ENCODE measurements at regions not wholly inside any gene's neighbourhood (a gene's known extent, or its start where the extent isn't known, plus 50 kb on each side); places are given as distances from the start of the nearest gene placed in this dataset.
A peak's percentile ranks its signal among the peaks of the same experiment; 100 is the strongest.

DNA sequence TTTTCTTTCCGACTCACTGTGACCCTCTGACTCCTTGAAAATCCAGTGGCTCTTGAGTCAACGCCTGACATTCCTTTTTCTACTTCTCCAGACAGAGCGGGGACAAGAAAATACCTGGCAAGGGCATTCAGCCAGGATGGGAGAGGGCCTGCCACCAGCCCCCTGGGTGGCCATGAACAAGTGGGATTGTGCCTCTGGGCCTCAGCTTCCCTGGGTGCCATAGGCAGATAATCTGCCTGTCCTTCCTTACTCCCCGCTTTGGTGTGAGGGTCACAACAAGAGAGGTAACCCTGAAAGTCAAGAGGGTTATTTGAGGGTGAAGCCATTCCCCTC, 613.9 kb upstream of the CADM1 start:
- no peak overlapping the region for H3K4me3 ChIP-seq (ENCODE audit: low read length)
- H3K27ac ChIP-seq (ENCODE audit: low read depth, low read length), result no peak overlapping the region
- Mint-ChIP-seq H3K4me3 (no peak overlapping the region), H3K9me3 (peaks cover 25% of the 10 kb centered on the region), H3K27me3 (ENCODE audit: insufficient read depth) (peaks cover 12% of the 10 kb centered on the region), H3K27ac (no peak overlapping the region), H3K36me3 (ENCODE audit: low read depth) (no peaks in the 10 kb centered on the region), H3K4me1 (no peaks in the 10 kb centered on the region)
- peaks cover 16% of the 10 kb centered on the region for H3K9me3 ChIP-seq (ENCODE audit: control insufficient read depth, low read length)
- no peaks in the 10 kb centered on the region for H3K27me3 ChIP-seq (ENCODE audit: control insufficient read depth, insufficient read depth, low read length, poor library complexity, severe bottlenecking)
- no peak for DNase-seq
- WGBS, 2 experiments (ENCODE audit: insufficient coverage in 1 of 2, insufficient read length in 1 of 2), result 91 to 100% methylated on average over 2 to 4 of the region's 4 CpGs
- H3K4me1 ChIP-seq (ENCODE audit: control insufficient read depth, insufficient read depth, low read length), result peaks cover 2% of the 10 kb centered on the region
- H3K9ac ChIP-seq (ENCODE audit: extremely low read depth, low read length, poor library complexity, severe bottlenecking), result no peak overlapping the region
- TF ChIP-seq, protein P1, sequence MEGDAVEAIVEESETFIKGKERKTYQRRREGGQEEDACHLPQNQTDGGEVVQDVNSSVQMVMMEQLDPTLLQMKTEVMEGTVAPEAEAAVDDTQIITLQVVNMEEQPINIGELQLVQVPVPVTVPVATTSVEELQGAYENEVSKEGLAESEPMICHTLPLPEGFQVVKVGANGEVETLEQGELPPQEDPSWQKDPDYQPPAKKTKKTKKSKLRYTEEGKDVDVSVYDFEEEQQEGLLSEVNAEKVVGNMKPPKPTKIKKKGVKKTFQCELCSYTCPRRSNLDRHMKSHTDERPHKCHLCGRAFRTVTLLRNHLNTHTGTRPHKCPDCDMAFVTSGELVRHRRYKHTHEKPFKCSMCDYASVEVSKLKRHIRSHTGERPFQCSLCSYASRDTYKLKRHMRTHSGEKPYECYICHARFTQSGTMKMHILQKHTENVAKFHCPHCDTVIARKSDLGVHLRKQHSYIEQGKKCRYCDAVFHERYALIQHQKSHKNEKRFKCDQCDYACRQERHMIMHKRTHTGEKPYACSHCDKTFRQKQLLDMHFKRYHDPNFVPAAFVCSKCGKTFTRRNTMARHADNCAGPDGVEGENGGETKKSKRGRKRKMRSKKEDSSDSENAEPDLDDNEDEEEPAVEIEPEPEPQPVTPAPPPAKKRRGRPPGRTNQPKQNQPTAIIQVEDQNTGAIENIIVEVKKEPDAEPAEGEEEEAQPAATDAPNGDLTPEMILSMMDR (conservative IDR thresholded peaks at IDR 0.05), result no peak
- no peaks in the 10 kb centered on the region for H3K36me3 ChIP-seq (ENCODE audit: control insufficient read depth, insufficient read depth, low read length)

GRCh38 chr11:116117331-116118137, 613.3 kb upstream of the CADM1 start:
- no peak overlapping the region for H3K27ac ChIP-seq (ENCODE audit: low read depth, low read length)
- peak; percentile 16 for DNase-seq
- 94 to 96% methylated on average over 9 to 12 of the region's 12 CpGs for WGBS, 2 experiments (ENCODE audit: insufficient coverage in 1 of 2, insufficient read length in 1 of 2)
- no peak overlapping the region for H3K4me3 ChIP-seq (ENCODE audit: low read length)
- Mint-ChIP-seq H3K4me1 (no peaks in the 10 kb centered on the region), H3K36me3 (ENCODE audit: low read depth) (no peaks in the 10 kb centered on the region), H3K4me3 (no peak overlapping the region), H3K27me3 (ENCODE audit: insufficient read depth) (peaks cover 15% of the 10 kb centered on the region), H3K27ac (no peak overlapping the region), H3K9me3 (peaks cover 26% of the 10 kb centered on the region)
- H3K27me3 ChIP-seq (ENCODE audit: control insufficient read depth, insufficient read depth, low read length, poor library complexity, severe bottlenecking), result no peaks in the 10 kb centered on the region
- H3K9ac ChIP-seq (ENCODE audit: extremely low read depth, low read length, poor library complexity, severe bottlenecking), result no peak overlapping the region
- H3K9me3 ChIP-seq (ENCODE audit: control insufficient read depth, low read length), result peaks cover 17% of the 10 kb centered on the region
- peaks cover 2% of the 10 kb centered on the region for H3K4me1 ChIP-seq (ENCODE audit: control insufficient read depth, insufficient read depth, low read length)
- TF ChIP-seq, protein P1 (conservative IDR thresholded peaks at IDR 0.05), result no peak
- no peaks in the 10 kb centered on the region for H3K36me3 ChIP-seq (ENCODE audit: control insufficient read depth, insufficient read depth, low read length)

DNA sequence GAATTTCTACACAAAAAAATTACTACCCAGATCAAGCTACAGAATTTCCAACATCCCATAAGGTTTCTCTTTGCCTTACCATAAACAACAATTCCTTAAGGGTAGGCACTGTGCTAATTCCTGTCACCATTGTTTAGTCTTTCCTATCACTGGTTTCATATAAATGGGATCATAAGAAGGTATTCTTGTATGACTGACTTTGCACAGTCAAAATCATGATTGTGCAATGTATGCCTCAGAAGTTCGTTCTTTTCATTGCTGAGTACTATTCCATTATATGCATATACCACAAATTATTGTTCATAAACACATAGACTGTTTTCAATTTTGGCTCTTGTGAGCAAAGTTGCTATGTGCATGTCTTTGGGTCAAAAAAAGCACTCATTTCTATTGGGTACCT, 611.6 kb upstream of the CADM1 start:
- no peak for DNase-seq
- Mint-ChIP-seq H3K27ac (no peak overlapping the region), H3K9me3 (peaks cover 26% of the 10 kb centered on the region), H3K4me1 (peaks cover 4% of the 10 kb centered on the region), H3K27me3 (ENCODE audit: insufficient read depth) (peaks cover 22% of the 10 kb centered on the region), H3K36me3 (ENCODE audit: low read depth) (no peaks in the 10 kb centered on the region), H3K4me3 (no peak overlapping the region)
- Histone ChIP-seq H3K4me3 (ENCODE audit: low read length) (no peak overlapping the region), H3K9ac (ENCODE audit: extremely low read depth, low read length, poor library complexity, severe bottlenecking) (no peak overlapping the region), H3K4me1 (ENCODE audit: control insufficient read depth, insufficient read depth, low read length) (peaks cover 2% of the 10 kb centered on the region), H3K36me3 (ENCODE audit: control insufficient read depth, insufficient read depth, low read length) (no peaks in the 10 kb centered on the region), H3K9me3 (ENCODE audit: control insufficient read depth, low read length) (peaks cover 17% of the 10 kb centered on the region), H3K27ac (ENCODE audit: low read depth, low read length) (no peak overlapping the region), H3K27me3 (ENCODE audit: control insufficient read depth, insufficient read depth, low read length, poor library complexity, severe bottlenecking) (no peaks in the 10 kb centered on the region)
- TF ChIP-seq, protein P1 (conservative IDR thresholded peaks at IDR 0.05), result no peak
- WGBS, 2 experiments (ENCODE audit: insufficient coverage in 1 of 2, insufficient read length in 1 of 2), result 60% methylated on average over 1 of the region's 1 CpG; no CpG with 5 or more reads in 1 of the 2 experiments

Measured in endodermal cell (in vitro differentiated cells).